ENCODE measurements at regions not wholly inside any gene's neighbourhood (a gene's known extent, or its start where the extent isn't known, plus 50 kb on each side); places are given as distances from the start of the nearest gene placed in this dataset.
"Not testable (repeated sequence)": the region's sequence is repeated elsewhere in the genome, so short reads cannot be mapped to it uniquely, and the experiment has no call there.

DNA sequence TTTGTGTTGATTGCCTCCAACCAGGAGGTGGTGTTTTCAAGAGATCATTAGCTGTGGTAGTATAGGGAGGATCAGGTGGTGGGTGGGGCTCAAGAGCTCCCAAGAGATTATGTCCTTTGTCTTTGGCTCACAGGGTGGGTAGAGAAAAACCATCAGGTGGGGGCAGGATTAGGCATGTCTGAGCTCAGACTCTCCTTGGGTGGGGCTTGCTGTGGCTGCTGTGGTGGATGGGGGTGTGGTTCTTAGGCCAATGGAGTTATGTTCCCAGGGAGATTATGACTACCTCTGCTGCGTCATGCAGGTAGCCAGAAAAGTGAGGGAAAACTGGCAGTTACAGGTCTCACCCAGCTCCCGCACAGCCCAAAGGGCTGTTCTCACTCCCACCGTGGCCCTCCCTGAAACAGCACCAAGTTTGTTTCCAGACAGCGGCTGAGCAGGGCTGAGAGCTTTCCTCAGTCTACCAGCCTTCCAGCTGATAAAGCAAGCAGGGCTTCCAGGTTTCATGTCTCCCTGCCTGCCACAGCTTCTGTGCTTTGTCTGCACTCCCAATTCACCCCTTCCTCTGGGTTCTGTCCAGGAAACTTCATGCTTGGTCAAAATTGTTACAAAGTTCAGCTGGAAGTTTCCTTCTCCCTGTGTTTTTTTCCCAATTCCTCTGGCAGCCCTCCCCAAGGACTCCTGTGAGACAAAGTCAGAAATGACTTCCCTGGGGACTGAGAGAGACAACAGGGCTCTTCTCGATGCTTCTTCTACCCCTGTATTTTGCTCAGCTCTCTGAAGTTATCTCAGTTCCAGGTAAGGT, 481.1 kb upstream of the MAN1A1 start:
- TF ChIP-seq, protein P1, sequence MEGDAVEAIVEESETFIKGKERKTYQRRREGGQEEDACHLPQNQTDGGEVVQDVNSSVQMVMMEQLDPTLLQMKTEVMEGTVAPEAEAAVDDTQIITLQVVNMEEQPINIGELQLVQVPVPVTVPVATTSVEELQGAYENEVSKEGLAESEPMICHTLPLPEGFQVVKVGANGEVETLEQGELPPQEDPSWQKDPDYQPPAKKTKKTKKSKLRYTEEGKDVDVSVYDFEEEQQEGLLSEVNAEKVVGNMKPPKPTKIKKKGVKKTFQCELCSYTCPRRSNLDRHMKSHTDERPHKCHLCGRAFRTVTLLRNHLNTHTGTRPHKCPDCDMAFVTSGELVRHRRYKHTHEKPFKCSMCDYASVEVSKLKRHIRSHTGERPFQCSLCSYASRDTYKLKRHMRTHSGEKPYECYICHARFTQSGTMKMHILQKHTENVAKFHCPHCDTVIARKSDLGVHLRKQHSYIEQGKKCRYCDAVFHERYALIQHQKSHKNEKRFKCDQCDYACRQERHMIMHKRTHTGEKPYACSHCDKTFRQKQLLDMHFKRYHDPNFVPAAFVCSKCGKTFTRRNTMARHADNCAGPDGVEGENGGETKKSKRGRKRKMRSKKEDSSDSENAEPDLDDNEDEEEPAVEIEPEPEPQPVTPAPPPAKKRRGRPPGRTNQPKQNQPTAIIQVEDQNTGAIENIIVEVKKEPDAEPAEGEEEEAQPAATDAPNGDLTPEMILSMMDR (conservative IDR thresholded peaks at IDR 0.05) = no peak
- TF ChIP-seq ZFX (IDR thresholded peaks at IDR 0.05) = no peak
- no peak overlapping the region for H3K27ac ChIP-seq

DNA sequence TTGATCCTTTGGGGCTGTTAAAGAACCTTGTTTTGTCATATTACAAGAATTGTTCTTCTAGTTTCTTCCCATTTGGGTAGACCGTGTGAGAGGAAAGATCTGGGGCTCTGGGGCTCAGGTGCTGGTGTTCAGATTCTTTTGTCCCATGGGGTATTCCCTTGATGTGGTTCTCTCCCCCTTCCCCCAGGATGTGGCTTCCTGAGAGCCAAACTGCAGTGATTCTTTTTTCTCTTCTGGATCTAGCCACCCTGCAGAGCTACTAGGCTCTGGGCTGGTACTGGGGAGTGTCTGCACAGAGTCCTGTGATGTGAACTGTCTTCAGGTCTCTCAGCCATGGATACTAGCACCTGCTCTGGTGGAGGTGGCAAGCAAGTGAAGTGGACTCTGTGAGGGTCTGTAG, 480.5 kb upstream of the MAN1A1 start:
- H3K27ac ChIP-seq = no peak overlapping the region
- TF ChIP-seq ZFX (IDR thresholded peaks at IDR 0.05) = no peak
- TF ChIP-seq, protein P1 (conservative IDR thresholded peaks at IDR 0.05) = no peak

DNA sequence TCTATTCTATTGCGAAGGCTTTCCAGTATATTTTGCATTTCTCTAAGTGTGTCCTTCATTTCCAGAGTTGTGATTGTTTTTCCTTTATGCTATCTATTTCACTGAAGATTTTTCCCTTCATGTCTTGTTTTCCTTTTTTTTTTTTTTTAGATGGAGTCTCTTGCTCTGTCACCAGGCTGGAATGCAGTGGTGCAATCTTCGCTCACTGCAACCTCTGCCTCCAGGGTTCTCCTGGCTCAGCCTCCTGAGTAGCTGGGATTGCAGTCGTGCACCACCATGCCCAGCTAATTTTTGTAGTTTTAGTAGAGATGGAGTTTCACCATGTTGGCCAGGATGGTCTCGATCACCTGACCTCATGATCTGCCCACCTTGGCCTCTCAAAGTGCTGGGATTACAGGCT, 479.9 kb upstream of the MAN1A1 start:
- not testable (repeated sequence) for H3K27ac ChIP-seq

DNA sequence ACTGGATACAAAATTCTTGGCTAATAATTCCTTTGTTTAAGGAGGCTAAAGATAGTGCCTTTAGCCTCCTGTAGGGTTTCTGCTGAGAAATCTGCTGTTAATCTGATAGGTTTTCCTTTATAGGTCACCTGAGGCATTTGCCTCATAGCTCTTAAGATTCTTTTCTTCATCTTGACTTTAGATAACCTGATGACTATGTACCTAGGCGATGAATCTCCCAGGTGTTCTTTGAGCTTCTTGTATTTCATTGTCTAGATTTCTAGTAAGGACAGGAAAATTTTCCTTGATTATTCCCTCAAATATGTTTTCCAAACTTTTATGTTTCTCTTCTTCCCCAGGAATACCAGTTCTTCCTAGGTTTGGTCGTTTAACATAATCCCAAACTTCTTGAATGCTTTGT, 479.4 kb upstream of the MAN1A1 start:
- no peak for TF ChIP-seq ZFX (IDR thresholded peaks at IDR 0.05)
- TF ChIP-seq, protein P1 (conservative IDR thresholded peaks at IDR 0.05) = no peak
- H3K27ac ChIP-seq = no peak overlapping the region

DNA sequence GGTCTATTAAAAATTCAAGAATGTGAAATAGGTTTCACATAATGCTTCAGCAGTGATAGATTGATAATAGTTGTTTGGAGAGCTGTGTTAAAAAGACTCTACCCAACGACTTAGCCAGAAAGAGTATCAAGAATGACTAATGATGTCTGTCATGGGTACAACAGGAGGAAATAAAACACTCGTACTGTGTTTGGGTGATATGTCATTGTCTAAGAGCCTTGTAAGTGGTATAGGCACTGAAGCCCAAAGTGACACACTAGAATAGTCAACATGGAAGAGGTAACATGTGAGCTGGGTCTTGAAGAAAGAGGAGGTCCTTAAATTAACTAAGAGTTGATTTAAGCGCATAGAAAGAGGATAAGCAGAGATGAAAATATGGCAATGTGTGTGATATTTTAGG, 471.8 kb upstream of the MAN1A1 start:
- H3K27ac ChIP-seq = no peak overlapping the region
- no peak for TF ChIP-seq ZFX (IDR thresholded peaks at IDR 0.05)
- TF ChIP-seq, protein P1 (conservative IDR thresholded peaks at IDR 0.05) = no peak

DNA sequence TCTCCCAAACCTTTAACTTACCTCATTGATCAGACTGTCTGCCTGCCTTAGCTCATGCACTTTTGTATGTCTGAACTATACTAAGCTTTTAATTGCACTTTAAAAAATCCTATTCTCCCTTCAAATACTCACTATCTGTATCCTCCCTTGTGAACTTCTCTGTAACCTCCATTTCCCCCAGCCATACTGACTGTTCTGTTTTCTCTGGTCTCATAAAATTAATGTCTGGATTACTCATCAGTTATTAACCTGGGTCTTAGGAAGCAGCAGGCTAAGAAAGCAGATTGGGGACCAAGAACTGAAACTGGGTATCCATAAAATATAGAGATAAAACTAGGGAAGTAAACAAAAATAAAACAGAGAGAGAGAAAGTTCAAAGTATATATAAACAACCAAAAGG, 469.3 kb upstream of the MAN1A1 start:
- TF ChIP-seq ZFX (IDR thresholded peaks at IDR 0.05) = no peak
- TF ChIP-seq, protein P1 (conservative IDR thresholded peaks at IDR 0.05) = no peak
- H3K27ac ChIP-seq = no peak overlapping the region

DNA sequence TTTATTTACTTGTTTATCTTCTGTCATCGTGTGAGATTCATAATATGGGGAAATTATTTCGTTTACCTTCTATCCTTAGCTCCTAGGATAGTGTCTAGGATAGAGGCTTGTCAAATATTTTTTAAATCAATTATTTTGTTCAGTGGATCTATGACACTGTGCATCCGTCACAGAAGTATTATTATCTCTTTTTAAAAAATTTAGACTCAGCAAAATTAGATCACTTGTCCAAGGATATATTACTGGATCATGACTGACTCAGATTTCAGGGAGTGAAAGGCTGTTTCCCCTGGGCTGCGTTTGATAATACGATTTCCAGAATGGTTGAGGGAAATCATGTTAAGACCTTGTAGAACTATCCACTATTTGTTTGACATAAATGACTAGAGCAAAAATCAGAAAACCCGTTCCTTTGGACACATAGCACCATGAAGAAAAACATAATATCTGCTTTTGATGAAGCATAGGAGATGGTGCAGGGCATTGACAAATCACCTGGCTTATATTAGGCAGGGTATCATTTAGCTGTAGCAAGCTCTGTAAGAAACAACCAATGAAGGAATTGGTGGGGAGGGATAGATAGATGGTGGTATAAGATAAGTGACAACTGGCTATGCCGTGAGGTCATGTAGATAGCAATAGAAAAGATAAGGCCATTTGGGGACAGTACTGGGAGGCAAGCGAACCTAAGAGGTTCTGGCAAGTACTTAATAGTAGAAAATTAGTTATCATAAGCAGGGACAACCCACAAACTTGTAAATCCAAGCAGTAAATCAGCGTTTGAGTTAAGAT, 465.2 kb upstream of the MAN1A1 start:
- H3K27ac ChIP-seq = no peak overlapping the region
- no peak for TF ChIP-seq ZFX (IDR thresholded peaks at IDR 0.05)
- TF ChIP-seq, protein P1 (conservative IDR thresholded peaks at IDR 0.05) = no peak

All from C4-2B (cell line).